ENCODE measurements at regions not wholly inside any gene's neighbourhood (a gene's known extent, or its start where the extent isn't known, plus 50 kb on each side); places are given as distances from the start of the nearest gene placed in this dataset.

DNA sequence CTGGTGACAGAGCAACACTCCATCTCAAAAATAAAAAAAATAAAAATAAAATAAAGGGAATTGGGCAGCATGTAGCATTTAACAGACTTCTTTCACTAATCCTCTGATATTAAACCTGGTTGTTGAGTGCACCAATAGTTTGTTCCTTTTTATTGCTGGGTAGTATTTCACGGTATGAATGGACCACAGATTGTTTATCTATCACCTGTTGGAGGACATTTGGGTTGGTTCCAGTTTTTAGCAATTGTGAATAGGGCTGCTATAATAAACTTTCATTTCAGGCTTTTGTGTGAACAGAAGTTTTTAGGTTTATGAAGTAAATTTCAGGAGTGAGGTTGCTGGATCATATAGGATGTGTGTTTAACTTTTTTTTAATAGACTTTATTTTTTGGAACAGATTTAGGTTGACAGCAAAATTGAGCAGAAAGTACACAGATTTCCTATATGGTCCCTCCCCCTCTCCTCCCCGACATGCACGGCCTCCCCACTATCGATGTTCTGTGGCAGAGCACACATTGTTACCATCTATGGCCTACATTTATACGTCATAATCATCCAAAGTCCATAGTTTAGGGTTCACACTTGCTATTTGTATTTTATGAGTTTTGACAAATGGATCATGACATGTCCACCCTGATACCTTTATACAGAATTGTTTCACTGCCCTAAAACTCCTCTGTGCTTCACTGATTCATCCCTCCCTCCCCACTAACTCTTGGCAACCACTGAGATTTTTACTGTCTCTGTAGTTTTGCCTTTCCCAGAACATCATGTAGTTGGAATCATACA is 66.1 kb upstream of the TMPRSS2 start (continued):
- TF ChIP-seq, protein P1, sequence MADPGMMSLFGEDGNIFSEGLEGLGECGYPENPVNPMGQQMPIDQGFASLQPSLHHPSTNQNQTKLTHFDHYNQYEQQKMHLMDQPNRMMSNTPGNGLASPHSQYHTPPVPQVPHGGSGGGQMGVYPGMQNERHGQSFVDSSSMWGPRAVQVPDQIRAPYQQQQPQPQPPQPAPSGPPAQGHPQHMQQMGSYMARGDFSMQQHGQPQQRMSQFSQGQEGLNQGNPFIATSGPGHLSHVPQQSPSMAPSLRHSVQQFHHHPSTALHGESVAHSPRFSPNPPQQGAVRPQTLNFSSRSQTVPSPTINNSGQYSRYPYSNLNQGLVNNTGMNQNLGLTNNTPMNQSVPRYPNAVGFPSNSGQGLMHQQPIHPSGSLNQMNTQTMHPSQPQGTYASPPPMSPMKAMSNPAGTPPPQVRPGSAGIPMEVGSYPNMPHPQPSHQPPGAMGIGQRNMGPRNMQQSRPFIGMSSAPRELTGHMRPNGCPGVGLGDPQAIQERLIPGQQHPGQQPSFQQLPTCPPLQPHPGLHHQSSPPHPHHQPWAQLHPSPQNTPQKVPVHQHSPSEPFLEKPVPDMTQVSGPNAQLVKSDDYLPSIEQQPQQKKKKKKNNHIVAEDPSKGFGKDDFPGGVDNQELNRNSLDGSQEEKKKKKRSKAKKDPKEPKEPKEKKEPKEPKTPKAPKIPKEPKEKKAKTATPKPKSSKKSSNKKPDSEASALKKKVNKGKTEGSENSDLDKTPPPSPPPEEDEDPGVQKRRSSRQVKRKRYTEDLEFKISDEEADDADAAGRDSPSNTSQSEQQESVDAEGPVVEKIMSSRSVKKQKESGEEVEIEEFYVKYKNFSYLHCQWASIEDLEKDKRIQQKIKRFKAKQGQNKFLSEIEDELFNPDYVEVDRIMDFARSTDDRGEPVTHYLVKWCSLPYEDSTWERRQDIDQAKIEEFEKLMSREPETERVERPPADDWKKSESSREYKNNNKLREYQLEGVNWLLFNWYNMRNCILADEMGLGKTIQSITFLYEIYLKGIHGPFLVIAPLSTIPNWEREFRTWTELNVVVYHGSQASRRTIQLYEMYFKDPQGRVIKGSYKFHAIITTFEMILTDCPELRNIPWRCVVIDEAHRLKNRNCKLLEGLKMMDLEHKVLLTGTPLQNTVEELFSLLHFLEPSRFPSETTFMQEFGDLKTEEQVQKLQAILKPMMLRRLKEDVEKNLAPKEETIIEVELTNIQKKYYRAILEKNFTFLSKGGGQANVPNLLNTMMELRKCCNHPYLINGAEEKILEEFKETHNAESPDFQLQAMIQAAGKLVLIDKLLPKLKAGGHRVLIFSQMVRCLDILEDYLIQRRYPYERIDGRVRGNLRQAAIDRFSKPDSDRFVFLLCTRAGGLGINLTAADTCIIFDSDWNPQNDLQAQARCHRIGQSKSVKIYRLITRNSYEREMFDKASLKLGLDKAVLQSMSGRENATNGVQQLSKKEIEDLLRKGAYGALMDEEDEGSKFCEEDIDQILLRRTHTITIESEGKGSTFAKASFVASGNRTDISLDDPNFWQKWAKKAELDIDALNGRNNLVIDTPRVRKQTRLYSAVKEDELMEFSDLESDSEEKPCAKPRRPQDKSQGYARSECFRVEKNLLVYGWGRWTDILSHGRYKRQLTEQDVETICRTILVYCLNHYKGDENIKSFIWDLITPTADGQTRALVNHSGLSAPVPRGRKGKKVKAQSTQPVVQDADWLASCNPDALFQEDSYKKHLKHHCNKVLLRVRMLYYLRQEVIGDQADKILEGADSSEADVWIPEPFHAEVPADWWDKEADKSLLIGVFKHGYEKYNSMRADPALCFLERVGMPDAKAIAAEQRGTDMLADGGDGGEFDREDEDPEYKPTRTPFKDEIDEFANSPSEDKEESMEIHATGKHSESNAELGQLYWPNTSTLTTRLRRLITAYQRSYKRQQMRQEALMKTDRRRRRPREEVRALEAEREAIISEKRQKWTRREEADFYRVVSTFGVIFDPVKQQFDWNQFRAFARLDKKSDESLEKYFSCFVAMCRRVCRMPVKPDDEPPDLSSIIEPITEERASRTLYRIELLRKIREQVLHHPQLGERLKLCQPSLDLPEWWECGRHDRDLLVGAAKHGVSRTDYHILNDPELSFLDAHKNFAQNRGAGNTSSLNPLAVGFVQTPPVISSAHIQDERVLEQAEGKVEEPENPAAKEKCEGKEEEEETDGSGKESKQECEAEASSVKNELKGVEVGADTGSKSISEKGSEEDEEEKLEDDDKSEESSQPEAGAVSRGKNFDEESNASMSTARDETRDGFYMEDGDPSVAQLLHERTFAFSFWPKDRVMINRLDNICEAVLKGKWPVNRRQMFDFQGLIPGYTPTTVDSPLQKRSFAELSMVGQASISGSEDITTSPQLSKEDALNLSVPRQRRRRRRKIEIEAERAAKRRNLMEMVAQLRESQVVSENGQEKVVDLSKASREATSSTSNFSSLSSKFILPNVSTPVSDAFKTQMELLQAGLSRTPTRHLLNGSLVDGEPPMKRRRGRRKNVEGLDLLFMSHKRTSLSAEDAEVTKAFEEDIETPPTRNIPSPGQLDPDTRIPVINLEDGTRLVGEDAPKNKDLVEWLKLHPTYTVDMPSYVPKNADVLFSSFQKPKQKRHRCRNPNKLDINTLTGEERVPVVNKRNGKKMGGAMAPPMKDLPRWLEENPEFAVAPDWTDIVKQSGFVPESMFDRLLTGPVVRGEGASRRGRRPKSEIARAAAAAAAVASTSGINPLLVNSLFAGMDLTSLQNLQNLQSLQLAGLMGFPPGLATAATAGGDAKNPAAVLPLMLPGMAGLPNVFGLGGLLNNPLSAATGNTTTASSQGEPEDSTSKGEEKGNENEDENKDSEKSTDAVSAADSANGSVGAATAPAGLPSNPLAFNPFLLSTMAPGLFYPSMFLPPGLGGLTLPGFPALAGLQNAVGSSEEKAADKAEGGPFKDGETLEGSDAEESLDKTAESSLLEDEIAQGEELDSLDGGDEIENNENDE (IDR thresholded peaks at IDR 0.05; ENCODE audit: insufficient replicate concordance, low read length) = no peak
- no peak for TF ChIP-seq BCL11A (IDR thresholded peaks at IDR 0.05; ENCODE audit: low read depth in 2 of 2, low read length in 2 of 2)

All from H1 (cell line).